NCI-H187 (cell line): ENCODE measurements at regions not wholly inside any gene's neighbourhood (a gene's known extent, or its start where the extent isn't known, plus 50 kb on each side); places are given as distances from the start of the nearest gene placed in this dataset.

Experiments used
- DNase-seq, 2 experiments: peaks; one replicate each; lab custom pipeline; 2025; lab: John Stamatoyannopoulos, UW

DNA sequence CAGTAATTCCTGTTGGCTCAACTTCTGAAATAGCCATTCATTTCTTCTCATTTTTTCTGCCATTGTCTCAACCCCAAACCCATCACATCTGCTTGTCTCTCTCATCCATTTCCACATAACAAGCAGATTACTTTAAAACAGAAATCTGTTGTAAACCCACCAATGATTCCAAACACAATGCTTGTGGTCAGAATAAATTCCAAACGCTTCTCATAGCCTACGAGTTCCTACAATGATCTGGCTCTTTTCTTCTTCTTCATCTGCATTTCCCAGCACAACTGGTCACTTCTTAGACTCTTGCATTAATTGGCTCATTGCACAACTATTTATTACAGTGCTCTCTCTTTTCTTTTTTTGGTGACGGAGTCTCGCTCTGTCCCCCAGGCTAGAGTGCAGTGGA lies 364.1 kb downstream of the GATA3 start:
- DNase-seq = no peak

- no peak for DNase-seq
Observed at GRCh38 chr10:8420182-8420581, 365.7 kb downstream of the GATA3 start.

GRCh38 chr10:8424555-8425211 lies 370.2 kb downstream of the GATA3 start:
- no peak for DNase-seq

- DNase-seq = no peak
Observed at GRCh38 chr10:8428654-8429053, 374.2 kb downstream of the GATA3 start.

DNA sequence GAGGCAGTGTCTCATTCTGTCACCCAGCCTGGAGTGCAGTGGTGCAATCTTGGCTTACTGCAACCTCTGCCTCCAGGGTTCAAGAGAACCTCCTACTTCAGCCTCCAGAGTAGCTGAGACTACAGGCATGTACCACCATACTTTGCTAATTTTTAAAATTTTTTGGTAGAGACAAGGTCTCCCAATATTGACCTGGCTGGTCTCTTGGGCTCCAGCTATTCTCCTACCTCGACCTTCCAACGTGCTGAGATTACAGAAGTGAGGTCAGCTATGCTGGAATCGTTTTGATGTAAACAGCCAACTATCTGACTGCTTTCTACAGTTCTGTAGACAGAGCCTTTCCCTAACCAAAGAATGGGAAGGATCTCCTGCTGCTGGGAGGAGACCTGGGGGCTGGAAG lies 375.8 kb downstream of the GATA3 start:
- no peak for DNase-seq

DNA sequence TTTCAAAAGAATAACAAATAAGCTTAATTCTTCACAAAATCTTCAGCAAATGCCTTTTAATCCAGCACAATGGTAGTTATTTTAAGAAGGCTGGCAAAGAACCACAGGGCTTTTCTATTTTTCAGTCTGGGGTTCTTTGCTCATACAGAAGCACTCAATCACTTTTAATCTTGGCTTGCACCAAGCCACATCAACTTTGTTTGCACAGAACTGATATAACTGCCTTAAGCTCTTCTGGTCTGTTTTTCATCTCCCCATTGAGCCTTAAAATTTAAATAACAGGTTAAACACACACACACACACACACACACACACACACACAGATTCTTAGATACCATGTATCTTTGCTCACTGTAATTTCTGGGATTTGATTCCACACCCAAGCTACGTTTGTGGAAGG lies 377.0 kb downstream of the GATA3 start:
- no peak for DNase-seq

GRCh38 chr10:8435186-8436055 lies 380.9 kb downstream of the GATA3 start:
- no peak for DNase-seq

- no peak for DNase-seq
Observed at GRCh38 chr10:8437896-8438295, 383.4 kb downstream of the GATA3 start.

GRCh38 chr10:8438603-8439002 lies 384.1 kb downstream of the GATA3 start:
- DNase-seq = no peak

GRCh38 chr10:8439040-8439439 lies 384.6 kb downstream of the GATA3 start:
- no peak for DNase-seq

DNA sequence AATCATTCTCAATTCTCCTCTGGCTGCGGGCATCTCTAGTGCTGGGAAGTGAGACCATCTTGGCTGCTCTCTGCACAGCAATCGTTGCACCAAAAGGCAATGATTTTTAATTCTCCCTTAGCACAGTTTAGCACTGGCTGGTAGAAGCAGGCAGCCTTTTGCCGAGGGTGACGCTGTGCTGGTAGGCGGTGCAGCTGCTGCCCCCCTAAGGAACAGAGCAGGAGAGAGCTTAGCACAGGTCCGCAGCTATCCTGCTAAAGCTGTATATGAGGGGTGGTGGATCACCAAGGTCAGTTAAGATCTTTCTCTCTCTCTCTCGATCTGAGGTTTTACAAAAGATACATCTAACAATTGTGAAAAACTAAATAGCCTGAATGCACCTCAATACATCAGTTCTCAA lies 390.1 kb downstream of the GATA3 start:
- no peak for DNase-seq

DNA sequence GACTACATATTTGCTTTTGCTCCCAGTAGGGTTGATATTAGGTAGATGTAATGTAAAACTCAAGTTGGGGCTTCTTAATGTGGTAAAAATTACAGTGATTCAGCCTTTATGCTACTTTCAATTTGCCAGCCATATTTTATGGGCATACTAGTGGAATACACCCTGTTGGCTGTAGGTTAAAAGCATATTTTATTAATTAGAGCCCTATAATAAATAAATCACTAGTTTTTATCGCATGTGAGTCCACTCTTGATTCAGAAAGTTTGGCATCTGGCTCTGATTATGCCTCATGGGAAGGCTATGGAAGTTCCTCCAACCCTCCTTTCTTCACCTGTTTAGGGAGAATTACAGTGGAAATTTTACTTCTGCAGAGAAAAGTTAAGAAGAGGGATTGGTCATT lies 390.9 kb downstream of the GATA3 start:
- DNase-seq = no peak

GRCh38 chr10:8449909-8450308 lies 395.4 kb downstream of the GATA3 start:
- no peak for DNase-seq

GRCh38 chr10:8453587-8453986 lies 399.1 kb downstream of the GATA3 start:
- no peak for DNase-seq

- no peak for DNase-seq
Observed at GRCh38 chr10:8454357-8454756, 399.9 kb downstream of the GATA3 start.

GRCh38 chr10:8455181-8455580 lies 400.7 kb downstream of the GATA3 start:
- DNase-seq = no peak

DNA sequence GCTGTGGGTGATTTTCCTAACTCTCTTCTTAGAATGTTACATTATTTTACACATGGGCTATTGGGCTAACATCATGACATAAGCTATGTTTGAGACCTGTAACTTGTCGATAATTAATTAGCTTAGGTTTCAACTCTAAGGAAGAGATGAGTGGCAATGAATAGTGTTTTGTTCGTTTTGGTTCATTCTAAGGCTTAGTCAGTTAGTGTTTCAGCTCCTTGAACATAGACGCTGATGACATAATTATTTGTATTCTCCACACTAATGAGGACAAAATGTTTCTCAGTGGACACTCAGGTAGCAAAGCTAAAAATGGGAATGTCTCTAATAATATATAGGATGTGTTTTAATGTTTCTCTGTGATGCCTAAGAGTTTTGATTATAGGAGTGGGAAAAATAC lies 401.9 kb downstream of the GATA3 start:
- DNase-seq = no peak

- DNase-seq = no peak
Observed at GRCh38 chr10:8460626-8461025, 406.1 kb downstream of the GATA3 start.

GRCh38 chr10:8462565-8462964 lies 408.1 kb downstream of the GATA3 start:
- DNase-seq = no peak

GRCh38 chr10:8463853-8464252 lies 409.4 kb downstream of the GATA3 start:
- no peak for DNase-seq

DNA sequence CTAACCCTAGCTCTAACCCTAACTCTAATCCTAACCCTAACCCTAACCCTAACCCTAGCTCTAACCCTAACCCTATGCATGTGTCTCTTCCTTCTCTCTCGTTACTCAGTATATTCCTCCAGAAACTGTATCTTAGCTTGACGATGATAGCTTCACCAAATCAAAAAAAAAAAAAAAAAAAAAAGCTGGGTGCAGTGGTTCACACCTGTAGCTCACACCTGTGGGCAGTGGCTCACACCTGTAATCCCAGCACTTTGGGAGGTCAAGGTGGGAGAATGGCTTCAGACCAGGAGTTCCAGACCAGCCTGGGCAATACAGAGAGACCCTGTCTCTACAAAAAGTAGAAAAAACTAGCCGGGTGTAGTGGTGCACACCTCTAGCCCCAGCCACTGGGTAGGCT lies 414.0 kb downstream of the GATA3 start:
- DNase-seq = no peak

DNA sequence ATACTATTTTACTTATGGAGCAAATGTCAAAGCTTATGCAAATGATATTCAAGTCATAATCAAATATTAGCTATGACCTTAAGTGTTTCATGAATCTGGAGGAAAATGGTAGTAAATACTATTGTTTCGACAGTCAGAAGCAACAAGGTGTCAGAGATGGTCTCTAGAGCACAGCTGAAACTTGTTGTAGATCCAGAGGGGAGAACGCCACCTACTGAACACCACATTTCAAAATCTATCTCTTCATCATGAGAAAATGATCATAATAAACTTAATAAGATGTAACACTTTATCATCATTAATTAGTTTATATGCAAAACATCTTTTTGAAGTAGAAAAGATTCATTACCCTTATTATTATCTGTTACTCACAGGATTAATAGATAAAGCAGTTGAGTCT lies 418.7 kb downstream of the GATA3 start:
- DNase-seq = no peak

GRCh38 chr10:8477300-8477699 lies 422.8 kb downstream of the GATA3 start:
- no peak for DNase-seq
